ENCODE measurements at regions not wholly inside any gene's neighbourhood (a gene's known extent, or its start where the extent isn't known, plus 50 kb on each side); places are given as distances from the start of the nearest gene placed in this dataset.

DNA sequence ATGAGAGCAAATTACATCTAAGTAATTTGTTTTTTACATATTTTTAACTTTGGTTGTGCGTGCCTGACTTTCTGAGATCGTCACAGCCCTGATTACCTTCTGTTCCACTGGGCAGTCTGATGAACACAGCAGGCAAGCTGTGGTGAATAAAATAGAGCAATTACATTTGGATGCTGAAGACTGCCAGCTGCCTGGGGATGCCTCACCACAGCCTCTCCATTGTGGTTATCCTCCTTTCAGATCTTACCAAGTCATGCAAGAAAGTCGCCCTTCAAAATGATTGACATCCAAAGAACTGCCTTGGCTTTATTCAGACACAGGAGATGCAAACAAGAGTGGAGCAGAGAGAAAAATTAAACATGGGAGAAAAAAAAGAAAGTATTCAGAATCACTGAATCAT lies 456.6 kb upstream of the TMPO start:
- no peak for ATAC-seq
- H3K4me1 Mint-ChIP-seq, result no peaks in the 10 kb centered on the region
- H3K9me3 Mint-ChIP-seq, result no peaks in the 10 kb centered on the region
- no peaks in the 10 kb centered on the region for H3K36me3 Mint-ChIP-seq
- H3K27me3 Mint-ChIP-seq, result no peaks in the 10 kb centered on the region
- no peak overlapping the region for H3K4me3 Mint-ChIP-seq
- H3K27ac Mint-ChIP-seq, result no peak overlapping the region

DNA sequence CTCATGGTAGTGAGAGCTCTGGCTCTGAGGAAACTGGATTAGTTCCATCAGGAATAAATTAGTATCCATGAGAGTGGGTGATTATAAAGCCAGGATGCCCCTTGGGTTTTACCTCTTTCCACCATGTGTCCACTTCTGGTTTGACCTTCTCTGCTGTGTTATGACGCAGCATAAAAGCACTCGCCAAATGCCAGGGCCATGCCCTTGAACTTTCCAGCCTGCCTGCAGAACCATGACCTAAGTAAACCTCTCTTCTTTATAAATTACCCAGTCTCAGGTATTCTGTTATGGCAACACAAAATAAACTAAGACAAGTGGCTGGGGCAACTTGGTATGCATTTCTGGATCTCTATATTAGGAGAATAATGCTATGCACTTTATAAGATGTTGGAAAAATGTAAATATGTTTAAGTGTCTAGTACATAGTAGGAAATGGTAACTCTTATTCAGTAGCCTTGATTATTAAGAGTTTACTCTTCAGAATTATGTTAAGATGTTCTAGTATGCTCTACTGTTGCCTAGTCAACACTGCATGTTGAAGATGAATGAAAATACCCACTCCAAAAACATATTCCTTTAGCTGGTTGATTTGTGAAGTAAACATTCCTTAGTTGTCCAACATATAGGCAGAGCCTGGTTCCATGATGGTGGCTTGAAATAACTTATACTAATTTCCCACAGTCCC lies 455.6 kb upstream of the TMPO start:
- ATAC-seq, result no peak
- Mint-ChIP-seq H3K27me3 (no peaks in the 10 kb centered on the region), H3K27ac (no peak overlapping the region), H3K9me3 (no peaks in the 10 kb centered on the region), H3K4me3 (no peak overlapping the region), H3K4me1 (no peaks in the 10 kb centered on the region), H3K36me3 (no peaks in the 10 kb centered on the region)

DNA sequence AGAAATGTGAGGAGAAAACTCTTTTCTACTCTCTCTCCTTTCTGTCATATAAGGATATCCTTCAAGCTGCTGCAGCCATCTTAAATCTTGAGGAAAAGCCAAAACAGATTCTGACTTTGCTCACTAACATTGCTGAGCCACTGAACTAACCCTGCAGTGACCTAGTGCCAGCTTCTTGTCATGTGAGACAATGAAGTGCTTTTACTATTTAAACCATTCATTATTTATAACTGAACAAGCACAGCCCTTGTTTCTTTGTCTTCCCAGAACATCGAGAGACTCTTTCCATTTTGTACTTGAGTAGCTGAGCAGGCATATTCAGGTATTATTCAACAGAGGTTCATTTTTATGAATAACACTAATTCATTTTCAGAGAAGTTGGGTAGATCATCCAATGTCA lies 455.0 kb upstream of the TMPO start:
- H3K9me3 Mint-ChIP-seq, result no peaks in the 10 kb centered on the region
- no peak for ATAC-seq

DNA sequence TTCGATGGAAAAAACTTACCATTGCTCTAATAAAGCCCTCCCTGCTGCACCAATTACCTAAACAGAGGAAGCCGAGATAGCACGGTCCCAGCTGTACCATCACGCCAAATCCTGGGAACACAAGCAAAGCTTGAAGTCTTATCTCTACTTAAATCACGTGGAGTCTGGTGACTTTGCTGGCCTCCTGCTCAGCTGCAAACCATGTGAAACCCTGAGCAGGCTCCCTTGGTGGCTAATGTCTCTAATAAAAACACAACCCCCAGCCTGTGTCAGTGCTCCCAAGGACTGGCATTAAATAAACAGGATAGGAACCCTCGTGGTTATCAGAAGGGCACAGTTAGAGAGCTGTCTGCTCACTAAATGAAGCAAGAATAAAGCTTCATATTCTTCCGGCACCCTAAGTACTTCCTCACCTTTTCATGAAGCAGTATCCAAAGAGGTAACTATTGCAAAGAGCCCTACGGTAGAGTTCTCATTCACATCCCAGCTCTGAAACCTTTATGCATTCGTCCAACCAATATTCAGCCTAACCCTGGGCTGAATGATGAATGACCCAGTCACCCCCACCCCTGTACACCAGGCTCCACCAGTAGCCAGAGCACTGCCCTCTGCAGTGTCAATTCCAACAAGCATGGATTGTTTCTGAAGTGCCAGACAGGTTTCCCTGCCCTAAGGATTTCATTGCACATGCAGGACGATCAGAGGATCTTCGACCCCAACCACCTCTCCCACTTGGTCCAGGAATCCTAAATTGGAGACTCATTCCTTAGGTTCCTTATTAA lies 452.7 kb upstream of the TMPO start:
- Mint-ChIP-seq H3K27me3 (no peaks in the 10 kb centered on the region), H3K9me3 (no peaks in the 10 kb centered on the region), H3K27ac (no peak overlapping the region), H3K36me3 (no peaks in the 10 kb centered on the region), H3K4me1 (no peaks in the 10 kb centered on the region), H3K4me3 (no peak overlapping the region)
- no peak for ATAC-seq

More for the DNA sequence above, 455.0 kb upstream of the TMPO start:
- H3K4me3 Mint-ChIP-seq, result no peak overlapping the region
- H3K27me3 Mint-ChIP-seq, result no peaks in the 10 kb centered on the region
- no peak overlapping the region for H3K27ac Mint-ChIP-seq
- H3K36me3 Mint-ChIP-seq, result no peaks in the 10 kb centered on the region
- no peaks in the 10 kb centered on the region for H3K4me1 Mint-ChIP-seq

DNA sequence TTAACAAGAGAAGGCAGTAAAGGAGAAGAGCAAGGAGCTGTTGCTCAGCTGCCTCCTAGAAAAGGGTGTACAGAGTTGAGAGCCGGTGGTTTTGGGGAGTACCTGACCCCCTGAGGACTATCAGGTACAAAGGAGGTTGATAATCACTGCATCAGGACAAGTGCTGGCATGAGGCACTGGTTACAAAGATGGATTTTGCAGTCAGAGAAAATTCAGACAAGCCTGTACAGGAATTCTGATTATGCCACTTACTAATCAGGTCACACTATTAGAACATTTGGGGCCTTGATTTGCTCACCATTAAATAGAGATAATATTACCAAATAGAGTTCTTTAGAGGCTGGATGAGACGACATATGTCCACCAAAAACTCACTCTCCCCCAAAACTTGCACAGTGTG lies 450.9 kb upstream of the TMPO start:
- H3K27ac Mint-ChIP-seq, result no peak overlapping the region
- no peaks in the 10 kb centered on the region for H3K27me3 Mint-ChIP-seq
- no peaks in the 10 kb centered on the region for H3K9me3 Mint-ChIP-seq
- H3K36me3 Mint-ChIP-seq, result no peaks in the 10 kb centered on the region
- no peaks in the 10 kb centered on the region for H3K4me1 Mint-ChIP-seq
- peak; percentile 21 for ATAC-seq
- no peak overlapping the region for H3K4me3 Mint-ChIP-seq

DNA sequence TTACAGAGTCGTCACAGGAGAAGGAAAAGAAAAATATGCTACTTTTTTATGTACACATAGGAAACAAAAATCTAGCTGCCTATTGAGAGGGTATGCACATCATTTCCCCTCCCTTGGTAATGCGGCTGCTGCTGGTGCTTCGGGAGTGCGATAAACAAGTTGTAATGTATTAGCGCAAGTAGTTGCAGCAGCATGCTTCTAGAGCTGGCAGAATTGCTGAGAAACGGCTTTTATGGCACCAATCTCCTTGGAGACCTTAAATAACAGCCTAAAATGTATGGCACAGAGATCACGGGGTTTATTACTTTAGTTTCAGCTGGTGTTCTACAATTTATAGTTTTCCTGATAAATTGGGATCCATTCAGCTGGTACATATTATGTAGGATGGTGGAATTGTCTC lies 447.6 kb upstream of the TMPO start:
- Mint-ChIP-seq H3K4me3 (no peak overlapping the region), H3K4me1 (no peaks in the 10 kb centered on the region), H3K27me3 (no peaks in the 10 kb centered on the region), H3K36me3 (no peaks in the 10 kb centered on the region), H3K27ac (no peak overlapping the region), H3K9me3 (no peaks in the 10 kb centered on the region)
- no peak for ATAC-seq

DNA sequence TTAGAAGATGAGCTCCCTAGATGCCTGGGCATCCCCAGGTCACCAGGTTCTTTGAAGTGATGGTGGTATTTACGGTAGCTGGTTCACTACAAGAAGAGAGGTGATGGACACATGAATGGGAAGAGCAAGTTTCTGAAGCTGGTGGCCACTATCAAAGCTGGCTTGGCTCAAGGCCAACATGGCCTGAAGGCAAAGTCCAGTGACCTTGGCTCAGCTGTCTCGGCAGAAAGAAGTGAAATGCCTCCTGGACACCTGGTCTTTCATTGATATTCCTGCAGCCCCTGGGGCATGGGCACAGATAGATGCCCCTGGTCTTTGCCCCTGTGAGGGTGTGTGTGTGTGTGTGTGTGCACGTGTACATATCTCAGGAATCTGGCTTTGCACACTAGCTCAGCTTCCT lies 441.8 kb upstream of the TMPO start:
- Mint-ChIP-seq H3K27me3 (no peaks in the 10 kb centered on the region), H3K36me3 (no peaks in the 10 kb centered on the region), H3K9me3 (no peaks in the 10 kb centered on the region), H3K27ac (no peak overlapping the region), H3K4me1 (no peaks in the 10 kb centered on the region), H3K4me3 (no peak overlapping the region)
- no peak for ATAC-seq

DNA sequence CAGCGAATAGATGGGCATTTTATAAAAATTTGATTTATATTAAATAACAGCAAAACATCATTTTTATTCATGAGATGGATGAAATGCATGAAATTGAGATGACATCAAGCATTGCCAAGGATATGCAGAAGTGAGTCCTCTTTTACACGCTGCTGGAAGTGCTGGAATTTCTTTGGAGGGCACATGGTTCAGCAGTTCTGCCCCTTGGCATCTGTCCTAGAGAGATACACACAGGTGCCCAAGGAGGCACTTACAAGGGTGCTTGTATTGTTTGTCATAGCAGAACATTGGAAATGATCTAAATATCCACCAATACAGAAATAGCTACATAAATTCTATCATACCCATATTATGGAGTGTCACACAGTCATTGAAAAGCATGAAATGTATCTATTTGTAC lies 441.1 kb upstream of the TMPO start:
- Mint-ChIP-seq H3K9me3 (no peaks in the 10 kb centered on the region), H3K27ac (no peak overlapping the region)

DNA sequence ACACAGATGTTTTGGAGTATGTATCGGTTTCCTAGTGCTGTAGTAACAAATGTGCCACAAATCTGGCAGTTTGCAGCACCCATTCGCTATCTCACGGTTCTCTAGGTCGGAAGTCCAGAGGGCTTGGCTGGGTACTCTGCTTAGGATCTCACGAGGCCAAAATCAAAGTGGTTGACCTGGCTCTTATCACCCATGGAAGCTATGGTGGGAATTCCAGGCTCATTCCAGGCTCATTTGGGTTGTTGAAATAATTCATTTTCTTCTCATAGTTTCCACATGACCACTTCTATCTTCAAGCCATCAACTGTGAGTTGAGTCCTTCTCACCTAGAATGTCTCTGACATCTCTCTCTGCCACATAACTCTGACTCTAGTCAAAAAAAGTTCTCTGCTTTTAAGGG lies 431.0 kb upstream of the TMPO start:
- H3K36me3 Mint-ChIP-seq, result no peaks in the 10 kb centered on the region
- no peaks in the 10 kb centered on the region for H3K4me1 Mint-ChIP-seq
- H3K27ac Mint-ChIP-seq, result no peak overlapping the region
- peaks cover 9% of the 10 kb centered on the region for H3K9me3 Mint-ChIP-seq
- H3K27me3 Mint-ChIP-seq, result no peaks in the 10 kb centered on the region
- H3K4me3 Mint-ChIP-seq, result no peak overlapping the region
- no peak for ATAC-seq

More for the DNA sequence above, 441.1 kb upstream of the TMPO start:
- H3K4me1 Mint-ChIP-seq, result no peaks in the 10 kb centered on the region
- no peaks in the 10 kb centered on the region for H3K27me3 Mint-ChIP-seq
- no peak overlapping the region for H3K4me3 Mint-ChIP-seq
- H3K36me3 Mint-ChIP-seq, result no peaks in the 10 kb centered on the region
- ATAC-seq, result no peak

DNA sequence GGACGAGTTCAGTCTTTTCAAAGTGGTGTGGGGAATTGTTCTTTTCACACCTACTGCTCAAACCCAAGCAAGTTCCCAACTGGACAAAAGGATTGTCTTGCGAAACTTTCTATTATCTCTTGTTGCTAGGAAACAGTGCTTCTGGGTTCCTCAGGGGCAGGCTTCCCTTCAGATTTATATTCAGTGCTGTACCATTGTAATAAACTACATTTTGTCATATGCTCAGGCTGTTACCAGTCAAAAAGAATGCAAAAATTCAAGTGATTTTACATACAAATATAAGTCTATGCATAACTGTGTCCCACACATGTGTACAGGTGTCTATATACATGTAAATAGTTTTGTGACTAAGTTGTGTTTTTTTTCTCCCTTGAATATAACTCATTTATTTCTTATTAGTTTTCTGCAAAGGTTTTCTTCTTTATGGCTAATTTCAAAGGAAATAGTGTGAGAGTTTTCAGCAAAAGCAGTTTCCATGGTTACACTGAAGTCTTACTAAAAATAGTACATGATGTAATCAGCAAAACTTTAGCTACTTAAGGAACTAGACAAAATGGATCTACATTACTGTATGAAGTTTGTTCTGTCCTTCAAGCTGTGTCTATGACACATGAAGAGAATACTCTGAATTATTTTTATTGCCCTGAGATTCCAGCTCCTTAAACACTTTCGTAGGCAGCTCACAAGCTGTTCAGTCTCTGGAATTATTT lies 430.2 kb upstream of the TMPO start:
- no peak overlapping the region for H3K27ac Mint-ChIP-seq
- no peak for ATAC-seq
- no peaks in the 10 kb centered on the region for H3K4me1 Mint-ChIP-seq
- H3K4me3 Mint-ChIP-seq, result no peak overlapping the region
- H3K36me3 Mint-ChIP-seq, result no peaks in the 10 kb centered on the region
- H3K27me3 Mint-ChIP-seq, result no peaks in the 10 kb centered on the region
- H3K9me3 Mint-ChIP-seq, result peaks cover 14% of the 10 kb centered on the region

DNA sequence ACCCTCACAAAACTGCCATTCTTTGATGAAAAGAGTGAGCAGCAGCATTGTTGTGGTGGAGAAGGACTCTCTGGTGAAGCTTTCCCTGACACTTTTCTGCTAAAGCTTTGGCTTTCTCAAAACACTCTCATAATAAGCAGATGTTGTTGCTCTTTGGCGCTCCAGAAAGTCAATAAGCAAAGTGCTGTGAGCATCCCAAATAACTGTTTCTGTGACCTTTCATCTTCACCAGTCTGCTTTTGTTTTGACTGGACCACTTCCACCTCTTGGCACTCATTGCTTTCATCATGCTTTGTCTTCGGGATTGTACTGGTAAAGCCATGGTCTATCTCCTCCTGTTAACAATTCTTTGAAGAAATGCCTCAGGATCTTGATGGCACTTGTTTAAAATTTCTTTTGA lies 424.7 kb upstream of the TMPO start:
- H3K4me3 Mint-ChIP-seq, result no peak overlapping the region
- no peaks in the 10 kb centered on the region for H3K36me3 Mint-ChIP-seq
- peaks cover 16% of the 10 kb centered on the region for H3K9me3 Mint-ChIP-seq
- no peak overlapping the region for H3K27ac Mint-ChIP-seq
- no peaks in the 10 kb centered on the region for H3K4me1 Mint-ChIP-seq
- ATAC-seq, result no peak
- H3K27me3 Mint-ChIP-seq, result no peaks in the 10 kb centered on the region

DNA sequence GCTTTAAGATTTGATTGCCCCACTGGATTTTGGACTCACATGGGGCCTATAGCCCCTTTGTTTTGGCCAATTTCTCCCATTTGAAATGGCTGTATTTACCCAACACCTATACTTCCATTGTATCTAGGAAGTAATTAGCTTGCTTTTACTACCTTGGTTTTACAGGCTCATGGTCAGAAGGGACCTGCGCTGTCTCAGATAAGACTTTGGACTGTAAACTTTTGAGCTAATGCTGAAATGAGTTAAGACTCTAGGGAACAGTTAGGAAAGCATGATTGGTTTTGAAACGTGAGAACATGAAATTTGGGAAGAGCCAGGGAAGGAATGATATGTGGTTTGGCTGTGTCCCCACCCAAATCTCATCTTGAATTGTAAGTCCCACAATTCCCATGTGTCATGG lies 419.0 kb upstream of the TMPO start:
- H3K4me3 Mint-ChIP-seq, result no peak overlapping the region
- H3K27me3 Mint-ChIP-seq, result no peaks in the 10 kb centered on the region
- no peaks in the 10 kb centered on the region for H3K36me3 Mint-ChIP-seq
- H3K9me3 Mint-ChIP-seq, result peaks cover 3% of the 10 kb centered on the region
- ATAC-seq, result no peak
- no peak overlapping the region for H3K27ac Mint-ChIP-seq
- no peaks in the 10 kb centered on the region for H3K4me1 Mint-ChIP-seq

DNA sequence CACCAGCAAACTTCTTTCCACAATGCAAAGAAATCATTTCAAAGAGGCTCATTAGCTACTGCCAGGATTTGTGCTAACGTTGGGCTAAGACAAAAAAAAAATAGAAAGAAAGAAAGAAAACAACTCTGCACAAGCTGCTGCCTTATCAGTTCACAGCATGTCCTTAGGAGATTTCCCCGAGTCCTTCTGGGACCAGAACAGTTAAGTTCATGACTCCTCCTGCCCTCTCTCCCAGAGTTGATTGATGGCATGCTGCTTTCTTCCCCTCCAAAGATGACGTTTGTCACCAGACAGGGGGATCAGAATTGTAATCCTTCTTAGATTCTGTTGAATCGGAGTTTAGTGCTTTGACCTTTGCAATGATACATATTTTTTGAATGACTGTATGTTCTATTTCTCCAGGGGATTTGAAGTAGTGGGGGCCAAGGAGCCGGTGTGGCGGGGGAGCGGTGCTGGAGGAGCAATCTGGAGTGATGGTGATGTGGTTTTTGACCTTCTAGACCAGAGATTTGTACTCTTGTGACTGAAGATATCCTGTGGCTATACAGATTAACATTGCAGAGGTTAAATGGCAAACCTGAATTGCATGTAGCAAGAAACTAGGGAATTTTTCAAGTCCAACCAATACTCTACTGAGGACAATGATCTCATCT lies 409.2 kb upstream of the TMPO start:
- Mint-ChIP-seq H3K4me1 (no peaks in the 10 kb centered on the region), H3K36me3 (no peaks in the 10 kb centered on the region), H3K4me3 (no peak overlapping the region), H3K27me3 (no peaks in the 10 kb centered on the region), H3K9me3 (no peaks in the 10 kb centered on the region), H3K27ac (no peak overlapping the region)
- ATAC-seq, result no peak

DNA sequence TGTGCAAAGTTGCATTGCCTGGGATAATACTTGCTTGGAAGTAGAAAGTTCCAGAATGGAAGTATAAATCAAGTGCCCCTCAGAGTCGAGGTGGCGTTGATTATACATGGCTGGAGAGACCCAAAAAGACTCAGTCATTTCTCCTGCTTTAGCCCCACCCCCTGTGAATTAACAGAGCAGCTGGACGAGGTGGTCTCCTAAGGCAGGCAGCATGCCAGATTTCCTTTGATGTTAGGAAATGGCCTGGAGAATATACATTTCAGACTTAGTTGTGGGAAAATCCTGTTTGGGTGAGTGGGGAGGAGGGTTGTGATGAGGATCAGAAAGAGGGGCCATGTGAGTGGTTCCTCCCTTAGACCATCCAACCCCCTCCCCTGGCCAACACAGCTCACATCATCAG lies 406.1 kb upstream of the TMPO start:
- Mint-ChIP-seq H3K4me1 (no peaks in the 10 kb centered on the region), H3K36me3 (no peaks in the 10 kb centered on the region), H3K27me3 (no peaks in the 10 kb centered on the region), H3K4me3 (no peak overlapping the region), H3K9me3 (no peaks in the 10 kb centered on the region), H3K27ac (no peak overlapping the region)
- no peak for ATAC-seq

DNA sequence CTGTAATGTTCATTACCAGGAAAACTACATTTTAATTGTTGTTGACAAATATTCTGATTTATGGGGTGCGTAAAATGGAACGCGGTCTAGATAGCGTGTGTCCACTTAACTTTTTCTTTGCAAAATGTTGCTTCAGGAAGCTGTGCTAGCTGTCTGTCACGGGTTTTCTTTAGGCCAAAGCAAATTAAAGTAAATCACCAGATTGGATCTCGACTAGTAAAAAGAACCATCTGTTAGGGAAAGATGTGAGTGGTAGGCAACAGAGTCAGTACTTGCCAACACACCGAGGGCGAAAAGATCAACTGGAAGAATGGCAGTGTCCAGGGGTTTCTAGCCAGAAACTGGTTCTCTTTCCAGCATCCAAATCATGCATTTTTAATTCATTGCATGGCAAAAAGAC lies 404.9 kb upstream of the TMPO start:
- H3K4me1 Mint-ChIP-seq, result no peaks in the 10 kb centered on the region

More for the DNA sequence above, 404.9 kb upstream of the TMPO start:
- H3K9me3 Mint-ChIP-seq, result no peaks in the 10 kb centered on the region
- H3K27ac Mint-ChIP-seq, result no peak overlapping the region
- no peak overlapping the region for H3K4me3 Mint-ChIP-seq
- H3K36me3 Mint-ChIP-seq, result no peaks in the 10 kb centered on the region
- no peaks in the 10 kb centered on the region for H3K27me3 Mint-ChIP-seq
- no peak for ATAC-seq

Data from stimulated activated memory B cell treated with anti-CD40 and anti-IgM and Interleukin-4, amounts not matched to agents 10 μg/mL and 1 μg/mL and 100 μg/mL, for 72 hours (primary cell).